ENCODE measurements at regions not wholly inside any gene's neighbourhood (a gene's known extent, or its start where the extent isn't known, plus 50 kb on each side); places are given as distances from the start of the nearest gene placed in this dataset.

GRCh38 chr11:33617672-33618350, 82.8 kb downstream of the C11orf91 start:
- DNase-seq (ENCODE audit: insufficient read length, low spot score), result no peak

DNA sequence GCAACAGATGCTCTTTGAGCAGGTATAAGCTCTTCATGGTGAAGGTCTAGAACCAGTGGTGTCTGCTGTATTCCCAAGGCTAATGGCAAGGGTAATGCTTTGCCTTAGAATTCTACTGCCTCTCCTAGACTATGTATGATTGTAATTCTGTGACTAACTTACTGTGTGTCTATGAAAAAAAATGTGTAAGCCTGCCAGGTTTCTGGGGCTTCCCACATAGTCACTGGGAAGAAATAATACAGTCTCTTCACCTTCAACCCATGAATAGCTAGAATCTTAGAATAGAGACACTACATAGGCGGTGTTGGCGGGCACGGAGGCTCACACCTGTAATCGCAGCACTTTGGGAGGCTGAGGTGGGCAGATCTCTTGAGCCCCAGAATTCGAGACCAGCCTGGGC, 84.1 kb downstream of the C11orf91 start:
- FAIRE-seq (no peak), DNase-seq (ENCODE audit: insufficient read length, low spot score) (no peak)

More at GRCh38 chr11:33617672-33618350, 82.8 kb downstream of the C11orf91 start:
- no peak for FAIRE-seq

- DNase-seq (ENCODE audit: insufficient read length, low spot score) (no peak), FAIRE-seq (no peak)
Observed at GRCh38 chr11:33615751-33616150, 84.9 kb downstream of the C11orf91 start.

- DNase-seq (ENCODE audit: insufficient read length, low spot score) (no peak), FAIRE-seq (no peak)
Observed at GRCh38 chr11:33613404-33613803, 87.2 kb downstream of the C11orf91 start.

GRCh38 chr11:33610903-33611302, 89.7 kb downstream of the C11orf91 start:
- DNase-seq (ENCODE audit: insufficient read length, low spot score) (no peak), FAIRE-seq (no peak)

GRCh38 chr11:33608386-33608785, 92.2 kb downstream of the C11orf91 start:
- DNase-seq (ENCODE audit: insufficient read length, low spot score) (no peak), FAIRE-seq (no peak)

DNA sequence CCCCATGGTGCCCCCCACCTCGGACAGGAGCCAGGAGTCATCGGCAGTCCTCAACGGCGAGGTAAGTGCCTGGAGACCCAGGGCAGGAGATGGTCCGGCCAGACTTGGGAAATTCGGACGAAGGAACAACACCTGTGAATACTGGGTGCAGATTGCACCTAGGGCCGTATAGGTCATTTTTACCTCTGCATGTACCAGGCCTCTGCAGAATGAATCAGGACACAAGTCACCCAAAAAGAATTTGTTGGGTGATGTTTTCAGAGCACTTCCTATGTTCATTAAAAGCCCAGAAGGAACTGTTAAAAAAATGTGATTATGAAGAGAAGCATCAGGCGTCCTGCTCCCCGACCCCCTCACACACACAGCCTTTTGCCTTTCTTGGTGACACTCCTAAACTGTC, 93.9 kb downstream of the C11orf91 start:
- DNase-seq (ENCODE audit: insufficient read length, low spot score) (no peak), FAIRE-seq (no peak)

DNA sequence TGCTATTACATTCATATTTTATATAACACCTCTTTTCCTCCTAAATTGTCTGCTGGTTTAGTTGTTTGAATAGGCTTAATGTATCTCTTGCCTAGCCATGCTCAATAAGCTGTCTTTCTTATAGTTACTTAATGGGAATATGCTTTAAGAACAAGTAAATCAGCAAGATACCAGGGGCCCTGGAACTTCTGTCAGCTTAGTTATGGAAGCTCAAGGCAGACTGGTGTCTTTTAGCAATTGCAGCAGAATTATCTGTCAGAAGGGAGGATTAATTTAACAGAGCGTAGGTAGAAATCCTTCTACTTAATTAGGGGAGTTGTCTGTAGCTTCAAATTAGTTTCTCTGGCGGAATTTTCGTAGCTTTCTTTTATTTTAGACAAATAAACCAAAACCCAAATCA, 94.9 kb downstream of the C11orf91 start:
- DNase-seq (ENCODE audit: insufficient read length, low spot score), result no peak
- FAIRE-seq, result no peak

GRCh38 chr11:33598426-33599069, 102.1 kb downstream of the C11orf91 start:
- DNase-seq (ENCODE audit: insufficient read length, low spot score), result no peak
- no peak for FAIRE-seq

GRCh38 chr11:33594188-33594587, 106.4 kb downstream of the C11orf91 start:
- FAIRE-seq (no peak), DNase-seq (ENCODE audit: insufficient read length, low spot score) (no peak)

- FAIRE-seq (no peak), DNase-seq (ENCODE audit: insufficient read length, low spot score) (no peak)
Observed at GRCh38 chr11:33590441-33590840, 110.2 kb downstream of the C11orf91 start.

DNA sequence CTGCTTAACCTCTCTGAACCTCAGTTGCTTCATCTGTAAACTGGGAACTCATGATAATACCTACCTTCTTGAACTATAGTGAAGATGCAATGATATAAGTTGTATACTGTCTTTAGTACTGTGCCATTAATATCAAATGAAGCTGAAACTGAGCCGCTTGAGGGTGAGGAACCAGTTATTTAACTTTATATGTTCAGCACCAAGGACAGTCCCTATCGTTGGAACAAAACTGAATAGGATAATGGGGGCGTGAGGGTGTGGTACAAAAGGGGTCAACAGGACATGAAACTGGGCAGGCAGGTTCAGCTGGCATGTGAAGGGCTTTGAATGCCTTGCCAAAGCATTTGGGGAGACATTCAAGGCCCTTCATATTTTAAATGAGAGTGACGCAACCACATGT, 112.6 kb downstream of the C11orf91 start:
- no peak for FAIRE-seq
- no peak for DNase-seq (ENCODE audit: insufficient read length, low spot score)

- FAIRE-seq (no peak), DNase-seq (ENCODE audit: insufficient read length, low spot score) (no peak)
Observed at GRCh38 chr11:33585586-33586209, 114.9 kb downstream of the C11orf91 start.

DNA sequence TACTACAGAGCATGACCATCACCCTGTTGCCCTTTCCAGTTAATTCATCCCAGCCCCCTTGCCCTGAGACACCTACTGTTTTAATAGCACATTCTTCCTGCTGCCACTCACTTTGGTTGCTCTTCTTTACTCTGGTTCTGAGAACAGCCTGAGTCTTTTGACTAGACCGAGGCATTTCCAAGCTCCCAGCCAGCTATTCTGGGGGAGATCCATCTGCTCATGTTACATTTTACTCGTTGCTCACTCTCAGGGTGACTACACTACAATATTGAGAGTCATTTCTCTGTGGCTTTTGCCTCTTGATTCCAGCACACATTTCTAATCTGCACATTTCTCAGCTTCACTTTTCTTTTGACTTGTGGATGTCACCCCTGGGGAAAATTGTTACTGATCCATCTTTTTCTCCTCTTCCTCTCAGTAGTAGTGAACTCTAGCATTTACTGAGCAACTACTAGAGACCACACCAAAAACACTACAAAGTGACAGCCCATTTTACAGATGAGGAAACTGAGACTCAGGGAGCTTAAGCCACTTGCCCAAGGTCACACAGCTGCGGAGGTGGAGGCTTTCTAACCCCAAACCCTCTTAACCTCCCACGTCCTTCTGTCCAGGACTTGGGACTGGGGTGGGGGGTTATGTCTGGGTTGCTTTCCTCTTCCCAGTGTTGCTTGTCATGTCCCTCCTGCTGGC, 117.8 kb downstream of the C11orf91 start:
- no peak for DNase-seq (ENCODE audit: insufficient read length, low spot score)
- FAIRE-seq, result no peak

- no peak for DNase-seq (ENCODE audit: insufficient read length, low spot score)
- no peak for FAIRE-seq
Observed at GRCh38 chr11:33579101-33579500, 121.5 kb downstream of the C11orf91 start.

- no peak for FAIRE-seq
- DNase-seq (ENCODE audit: insufficient read length, low spot score), result no peak
Observed at GRCh38 chr11:33577204-33577603, 123.4 kb downstream of the C11orf91 start.

- no peak for DNase-seq (ENCODE audit: insufficient read length, low spot score)
- peak; percentile 47 for FAIRE-seq
Observed at GRCh38 chr11:33575311-33575710, 125.3 kb downstream of the C11orf91 start.

DNA sequence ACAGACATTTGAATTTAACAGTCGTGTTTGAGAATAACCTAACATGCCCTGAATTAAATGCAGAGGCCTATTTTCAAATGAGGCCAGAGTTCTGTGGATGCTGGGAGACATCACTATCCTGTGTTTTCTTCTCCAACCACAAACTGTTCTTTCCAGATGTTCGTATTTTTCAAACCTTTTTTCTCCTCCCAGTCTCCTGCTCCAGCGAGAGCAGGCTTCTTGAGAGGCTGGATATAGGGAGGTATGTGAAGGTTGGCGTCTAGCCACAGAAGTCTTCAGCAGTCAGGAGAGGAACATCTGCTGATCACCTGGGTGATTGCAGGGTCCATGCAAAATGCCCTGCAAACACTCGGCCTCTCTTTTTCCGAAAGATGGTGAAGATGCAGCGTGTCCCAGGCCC, 126.3 kb downstream of the C11orf91 start:
- DNase-seq (ENCODE audit: insufficient read length, low spot score), result no peak
- FAIRE-seq, result no peak

- DNase-seq (ENCODE audit: insufficient read length, low spot score) (no peak), FAIRE-seq (no peak)
Observed at GRCh38 chr11:33569333-33569732, 131.3 kb downstream of the C11orf91 start.

DNA sequence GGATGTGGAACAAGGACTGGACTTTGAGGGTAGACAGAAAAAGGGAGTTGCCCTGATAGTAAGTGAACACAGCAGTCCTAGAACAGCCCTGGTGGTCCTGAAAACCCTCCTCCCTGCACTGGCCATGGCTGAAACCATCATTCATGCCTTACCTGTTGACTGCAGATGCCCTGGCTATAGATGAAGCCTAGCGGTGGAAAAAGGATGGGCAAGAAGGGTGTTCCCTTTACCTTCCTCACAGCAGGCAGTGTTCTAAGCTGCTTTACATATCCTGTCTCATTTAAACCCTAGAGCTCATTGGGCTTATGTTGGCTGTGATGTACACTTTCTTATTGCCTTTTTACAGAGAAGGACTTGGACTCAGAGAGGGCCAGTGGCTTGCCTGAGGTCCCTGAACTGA, 133.6 kb downstream of the C11orf91 start:
- no peak for FAIRE-seq
- no peak for DNase-seq (ENCODE audit: insufficient read length, low spot score)

DNA sequence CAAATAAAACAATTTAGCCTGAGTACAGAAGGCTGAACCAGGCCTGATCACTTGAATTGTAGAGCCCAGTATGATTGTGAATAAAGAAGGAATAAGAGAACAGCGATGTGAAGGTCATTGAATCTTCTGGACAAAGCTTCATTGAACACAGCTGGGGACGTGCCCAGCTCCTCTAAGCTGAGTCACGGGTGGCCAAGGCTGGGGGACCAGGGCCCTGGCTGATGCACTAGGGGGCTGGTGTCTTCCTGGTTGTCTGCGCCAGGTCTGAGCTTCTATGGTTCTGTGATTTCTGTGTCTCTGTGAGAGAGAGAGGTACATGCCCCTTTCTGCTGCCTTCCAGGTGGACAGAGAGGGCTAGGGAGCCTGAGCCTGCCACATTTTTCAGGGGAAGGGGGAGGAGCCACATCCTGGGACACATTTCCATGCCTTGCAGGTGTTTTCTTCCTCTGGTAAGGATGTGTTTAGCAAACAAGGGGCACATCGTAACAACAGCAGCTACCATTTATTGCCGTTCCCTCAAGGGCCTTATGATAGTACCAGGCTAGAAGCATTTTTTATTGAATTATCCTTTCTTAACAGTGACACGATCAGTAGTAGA, 135.7 kb downstream of the C11orf91 start:
- FAIRE-seq (no peak), DNase-seq (ENCODE audit: insufficient read length, low spot score) (no peak)

Measured in GM19239 (cell line).